HG03095 (cell line): ENCODE measurements at regions not wholly inside any gene's neighbourhood (a gene's known extent, or its start where the extent isn't known, plus 50 kb on each side); places are given as distances from the start of the nearest gene placed in this dataset.
"Not testable (repeated sequence)": the region's sequence is repeated elsewhere in the genome, so short reads cannot be mapped to it uniquely, and the experiment has no call there.

Experiments
- ATAC-seq: cut with Tn5 transposase; IDR thresholded peaks from one replicate; pipeline ENCODE4 v1.9.1; 2021; ENCODE audit warnings: moderate library complexity; ENCODE audit not compliant: unreplicated experiment

DNA sequence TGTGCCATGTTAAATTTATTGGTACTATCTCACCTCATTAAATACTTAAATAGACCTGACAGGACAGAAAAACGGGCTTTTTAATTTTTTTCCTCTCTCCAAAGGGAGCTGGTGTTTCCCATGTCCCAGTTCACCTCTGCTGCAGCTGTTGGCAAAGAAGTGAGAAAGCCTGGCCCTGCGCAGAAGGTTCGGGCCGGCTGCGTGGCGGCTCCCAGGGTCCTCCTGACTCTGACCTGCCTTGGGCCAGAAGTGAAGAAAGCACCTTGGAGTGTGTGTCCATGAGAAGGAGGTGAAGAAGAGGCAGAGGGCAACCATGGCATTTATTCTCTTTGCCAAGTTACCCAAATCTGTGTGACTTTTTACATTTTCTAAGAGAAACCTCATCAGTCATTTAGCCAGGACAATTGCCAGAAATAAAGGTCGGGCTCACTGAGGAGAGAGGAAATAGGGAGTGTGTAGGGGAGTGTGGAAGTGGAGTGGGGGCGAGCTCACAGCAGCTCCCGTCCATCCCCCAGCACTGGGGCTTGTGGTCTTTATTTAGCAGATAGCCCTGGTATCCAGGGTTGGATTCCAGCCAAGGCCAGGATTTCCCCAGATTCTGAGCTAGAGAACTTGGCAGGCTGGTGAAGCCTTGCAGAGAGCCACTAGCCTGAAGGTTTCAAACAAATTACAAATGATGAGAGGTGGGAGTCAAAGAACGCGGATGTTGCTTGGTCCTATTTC, 102.4 kb upstream of the CADM1 start:
- ATAC-seq = no peak

DNA sequence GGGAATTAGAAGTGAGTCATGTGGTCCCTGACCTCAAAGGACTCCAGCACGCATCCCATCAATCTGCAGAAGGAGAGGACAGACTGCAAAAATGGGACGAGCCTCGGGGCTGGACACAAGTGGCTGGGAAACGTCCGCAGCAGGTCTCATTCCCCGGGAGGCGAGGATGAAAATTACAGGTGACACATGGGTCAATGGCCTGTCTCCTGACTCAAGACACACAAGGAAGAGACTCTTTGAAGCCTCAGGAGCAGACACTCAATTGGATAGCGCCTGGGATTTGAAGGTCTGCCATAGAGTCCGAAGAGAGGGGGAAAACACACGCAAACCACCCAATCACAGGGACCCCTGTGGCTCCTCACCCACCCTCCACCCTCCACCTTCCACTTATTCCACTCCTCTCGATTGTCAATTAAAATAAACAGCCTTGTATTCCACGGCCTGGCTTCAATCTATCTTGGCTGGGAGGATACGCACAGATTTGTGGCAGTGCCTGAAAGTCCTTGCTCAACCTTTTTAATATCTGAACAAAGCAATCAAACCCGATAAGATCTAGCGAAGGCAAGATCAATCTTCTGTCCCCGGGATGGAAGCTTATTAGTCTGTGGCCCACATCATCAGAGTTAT, 101.8 kb upstream of the CADM1 start:
- ATAC-seq = no peak

DNA sequence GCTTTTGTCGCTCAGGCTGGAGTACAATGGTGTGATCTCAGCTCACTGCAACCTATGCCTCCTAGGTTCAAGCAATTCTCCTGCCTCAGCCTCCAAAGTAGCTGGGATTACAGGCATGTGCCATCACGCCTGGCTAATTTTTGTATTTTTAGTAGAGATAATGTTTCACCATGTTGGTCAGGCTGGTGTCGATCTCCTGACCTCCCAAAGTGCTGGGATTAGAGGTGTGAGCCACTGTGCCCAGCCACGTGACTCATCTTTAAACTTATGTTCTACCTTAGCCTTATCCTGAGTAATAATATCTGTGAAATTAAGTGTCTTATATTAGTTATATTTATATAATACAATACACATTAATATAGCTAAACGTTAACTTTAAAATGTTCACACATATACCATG, 101.2 kb upstream of the CADM1 start:
- ATAC-seq = not testable (repeated sequence)

DNA sequence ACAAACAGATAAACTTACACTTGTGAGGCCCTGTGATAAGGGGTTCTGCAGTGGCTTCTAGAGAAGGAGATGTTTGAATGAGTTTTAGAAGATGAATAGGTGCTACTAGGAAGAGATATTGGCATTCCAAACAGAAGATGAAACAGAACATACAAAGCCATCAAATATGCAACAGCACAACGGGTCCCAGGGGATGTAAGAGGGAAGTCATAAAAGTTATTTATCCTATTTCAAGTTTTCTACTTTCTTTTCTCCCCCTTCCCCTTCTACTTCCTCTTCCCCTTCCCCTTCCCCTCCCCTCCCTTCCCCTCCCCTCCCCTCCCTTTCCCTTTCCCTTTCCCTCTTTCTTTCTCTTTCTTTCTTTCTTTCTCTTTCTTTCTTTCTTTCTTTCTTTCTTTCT, 94.9 kb upstream of the CADM1 start:
- ATAC-seq = no peak

DNA sequence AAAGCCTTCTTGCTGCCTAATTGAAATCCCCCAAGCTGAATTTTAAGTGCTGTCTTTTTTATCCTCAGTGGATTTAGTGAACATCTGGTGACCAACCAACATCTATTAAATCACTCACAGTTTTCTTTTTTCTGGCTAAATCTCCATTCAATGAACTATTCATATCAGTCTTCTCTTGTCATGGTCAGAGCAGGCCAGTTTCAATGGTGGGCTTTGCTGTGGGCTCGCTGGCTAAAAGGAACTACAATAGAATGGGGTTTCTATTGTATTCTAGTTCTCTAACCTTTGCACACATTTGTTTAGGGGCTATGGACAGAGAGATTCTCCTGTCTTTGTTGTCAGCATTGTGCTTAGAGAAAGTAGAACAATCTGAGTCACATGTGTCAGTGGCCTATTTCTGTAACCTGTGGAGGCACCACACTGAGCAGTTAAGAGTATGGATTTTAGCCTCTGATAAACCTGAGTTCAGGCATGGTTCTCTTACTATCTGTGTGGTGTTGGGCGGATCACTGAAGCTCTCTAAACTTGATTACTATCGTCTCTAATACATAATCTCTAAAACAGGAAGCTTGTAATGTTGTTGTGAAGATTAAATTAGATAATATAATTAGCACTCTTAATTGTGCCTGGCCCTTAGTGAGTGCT, 94.2 kb upstream of the CADM1 start:
- no peak for ATAC-seq

DNA sequence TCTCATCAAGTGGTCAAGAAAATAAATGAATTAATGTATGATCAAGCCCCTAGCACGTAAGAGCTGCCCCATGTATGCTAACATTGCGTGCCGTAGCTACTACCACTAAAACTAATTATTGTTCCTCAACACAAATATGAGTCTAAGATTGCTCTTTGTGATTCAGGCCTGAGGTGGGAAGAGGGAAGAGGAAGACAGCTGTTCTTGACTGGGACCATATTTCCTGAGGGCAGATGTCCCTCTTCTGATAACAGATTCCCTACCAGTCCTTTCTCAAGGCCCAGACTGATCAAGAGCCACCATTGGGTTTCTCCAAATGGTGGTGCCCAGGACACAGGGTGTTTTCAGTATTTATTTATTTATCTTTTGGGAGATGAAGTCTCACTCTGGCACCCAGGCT, 87.2 kb upstream of the CADM1 start:
- no peak for ATAC-seq

- no peak for ATAC-seq
These were observed 86.0 kb upstream of the CADM1 start for GRCh38 chr11:115590254-115590653.

GRCh38 chr11:115587718-115588342, 83.6 kb upstream of the CADM1 start:
- no peak for ATAC-seq

DNA sequence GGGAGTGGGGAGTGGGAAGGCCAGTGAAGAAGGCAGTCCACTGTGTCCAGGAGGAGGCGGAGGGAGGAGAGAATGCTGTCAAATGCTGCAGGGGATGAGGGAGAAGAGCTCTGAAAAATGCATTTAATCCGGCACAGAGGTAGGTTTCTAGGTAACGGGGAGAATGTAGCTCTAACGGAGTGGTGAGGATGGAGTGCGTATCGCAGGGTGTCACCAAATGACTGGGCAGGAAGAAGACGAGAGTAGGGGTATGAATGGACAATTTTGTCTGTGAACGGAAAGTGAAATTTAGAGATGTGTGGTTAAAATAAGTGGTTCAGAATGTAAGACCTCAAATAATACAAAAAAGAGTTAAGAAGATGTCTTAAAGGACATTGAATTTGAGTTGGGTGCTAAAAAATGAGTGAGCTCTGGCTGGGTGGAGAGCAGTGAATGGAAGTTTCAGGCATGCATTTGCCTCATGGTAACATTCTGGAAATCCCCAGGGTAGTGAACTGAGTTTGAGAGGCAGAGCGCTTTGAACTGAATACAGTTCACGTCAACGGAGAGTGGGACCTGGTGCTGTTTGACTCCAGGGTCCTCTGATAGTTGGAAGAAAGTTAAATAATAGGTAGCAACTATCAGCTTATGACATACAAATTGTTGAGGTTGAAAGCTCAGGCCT, 81.3 kb upstream of the CADM1 start:
- peak; percentile 77 for ATAC-seq

GRCh38 chr11:115581871-115582639, 77.8 kb upstream of the CADM1 start:
- ATAC-seq = no peak

- no peak for ATAC-seq
These were observed 76.9 kb upstream of the CADM1 start for GRCh38 chr11:115580927-115581680.

DNA sequence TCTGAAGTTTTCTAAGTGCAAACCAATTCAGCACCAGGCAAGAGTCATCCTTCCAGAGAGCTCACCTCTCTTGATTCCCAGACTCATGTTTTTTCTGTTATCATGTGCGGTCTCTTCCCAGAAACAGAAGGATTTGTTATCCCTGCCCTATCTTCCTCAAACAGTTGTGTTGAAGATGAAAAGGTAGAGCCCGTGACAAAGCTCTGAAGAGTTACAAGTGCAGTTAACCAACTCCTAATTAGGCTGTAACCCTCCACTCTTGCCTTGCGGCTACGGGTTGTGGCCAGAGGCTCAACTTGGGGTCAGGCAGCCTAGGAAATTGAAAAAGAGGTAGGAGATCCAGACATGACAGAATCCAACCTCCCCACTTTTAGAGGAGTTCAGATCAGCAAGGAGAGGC, 76.2 kb upstream of the CADM1 start:
- ATAC-seq = no peak

DNA sequence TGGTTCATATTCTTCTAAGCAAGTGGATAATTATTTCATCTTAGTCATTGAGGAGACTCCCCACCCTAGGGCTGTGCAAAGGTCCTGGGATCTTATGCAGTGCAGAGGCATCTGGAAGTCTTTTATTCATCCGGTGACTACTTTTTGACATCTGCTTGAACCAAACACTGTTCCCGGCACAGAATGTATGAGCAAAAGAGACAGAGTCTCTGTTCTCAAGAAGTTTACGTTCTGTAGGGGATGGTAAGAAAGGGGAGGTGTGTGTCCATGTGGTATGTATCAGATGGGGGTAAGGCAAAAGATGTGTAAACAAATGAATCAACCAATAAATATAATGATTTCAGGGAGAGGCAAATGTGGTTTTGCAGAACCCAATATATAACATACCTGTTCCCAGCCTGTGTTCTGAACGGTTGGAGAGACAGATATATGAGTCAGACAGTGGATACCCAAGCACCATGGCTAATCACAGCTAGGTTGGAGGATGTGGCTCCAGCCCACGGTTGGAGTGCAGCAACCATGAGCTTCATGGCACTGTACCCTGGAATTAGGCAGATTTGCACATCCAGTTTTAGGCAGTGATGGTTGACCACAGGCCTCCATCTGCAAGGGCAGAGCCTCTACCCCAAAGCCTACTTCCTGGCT, 75.1 kb upstream of the CADM1 start:
- ATAC-seq = no peak

DNA sequence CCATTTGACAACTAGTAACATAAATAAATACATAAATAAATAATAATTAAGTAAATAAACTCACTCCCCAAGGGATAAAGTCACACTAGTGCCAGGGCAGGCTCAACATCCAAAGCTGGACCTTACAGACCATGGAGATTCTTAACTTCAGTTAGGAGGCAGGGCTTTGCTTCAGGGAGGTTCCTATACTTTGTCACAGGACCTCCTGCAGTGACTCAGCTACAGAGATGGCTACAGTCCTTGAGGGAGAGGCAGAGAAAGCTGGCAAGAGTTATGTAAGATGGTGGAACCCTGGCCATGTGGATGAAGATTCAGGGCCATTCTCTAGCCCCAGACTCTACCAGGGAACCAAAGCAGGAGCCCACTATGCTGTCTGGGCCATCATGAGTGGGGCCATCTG, 74.1 kb upstream of the CADM1 start:
- no peak for ATAC-seq

DNA sequence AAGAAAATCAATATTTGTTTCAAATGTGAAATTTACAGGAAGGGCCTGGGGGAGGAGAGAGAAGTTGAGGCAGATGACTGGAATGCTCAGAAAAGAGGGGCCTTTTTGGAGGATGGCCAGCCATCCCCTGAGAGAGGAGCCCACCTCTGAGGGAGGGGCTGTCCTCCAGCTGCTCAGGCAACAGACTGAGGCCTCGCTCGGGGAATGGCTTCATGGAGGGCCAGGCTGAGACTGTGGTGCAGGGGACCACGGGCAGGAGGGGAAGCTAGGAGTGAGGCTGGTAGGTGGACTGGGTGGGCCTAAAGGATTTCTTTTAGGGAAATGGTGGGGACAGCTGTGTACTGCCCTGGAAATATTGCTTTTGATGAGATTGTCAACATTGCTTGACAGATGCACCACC, 73.5 kb upstream of the CADM1 start:
- ATAC-seq = no peak

- ATAC-seq = no peak
These were observed 72.6 kb upstream of the CADM1 start for GRCh38 chr11:115576606-115577380.

DNA sequence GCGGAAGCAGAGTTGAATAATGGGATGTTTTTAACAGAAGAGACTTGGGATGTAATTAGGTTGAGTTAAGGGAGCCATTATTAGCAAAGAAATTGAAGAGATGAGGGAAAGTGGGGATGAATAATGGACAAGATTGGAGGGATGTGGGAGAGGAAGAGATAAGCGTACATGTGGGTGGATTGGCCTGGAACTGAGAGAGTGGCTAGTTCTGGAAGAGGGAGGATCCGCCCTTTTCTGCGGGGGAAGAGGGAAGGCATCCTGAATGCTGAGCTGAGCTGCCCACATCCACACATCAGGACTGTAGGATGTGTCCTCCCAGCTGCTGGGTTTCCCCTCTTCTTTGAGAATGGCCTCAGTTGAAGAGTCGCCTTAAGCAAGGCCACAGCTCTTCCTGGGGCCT, 68.3 kb upstream of the CADM1 start:
- ATAC-seq = no peak

- ATAC-seq = no peak
These were observed 62.1 kb upstream of the CADM1 start for GRCh38 chr11:115566180-115566764.
